PFSK-1 (cell line): ENCODE measurements at regions not wholly inside any gene's neighbourhood (a gene's known extent, or its start where the extent isn't known, plus 50 kb on each side); places are given as distances from the start of the nearest gene placed in this dataset.

Source experiments
- POLR2AphosphoS5 ChIP-seq: IDR thresholded peaks from 2 replicates; pipeline ENCODE4 v1.6.1; 2012; ENCODE audit warnings: low read depth, mild to moderate bottlenecking, control low read depth, low read length, moderate library complexity
- REST ChIP-seq, 2 experiments: IDR thresholded peaks; 2 replicates each; pipeline versions ENCODE4 v1.6.1 to v1.8.0; 2011 to 2012; ENCODE audit warnings: low read depth in 2 of 2, low read length in 2 of 2, control low read depth in 1 of 2, inconsistent platforms in 1 of 2, mild to moderate bottlenecking in 1 of 2, moderate library complexity in 1 of 2; ENCODE audit not compliant: insufficient read depth in 1 of 2
- TAF1 ChIP-seq: IDR thresholded peaks from 2 replicates; pipeline ENCODE4 v1.6.1; 2012; ENCODE audit warnings: low read length, control low read depth, borderline replicate concordance; ENCODE audit not compliant: insufficient read depth

- TF ChIP-seq REST (IDR thresholded peaks at IDR 0.05; ENCODE audit: insufficient read depth in 1 of 2, low read depth in 2 of 2, low read length in 2 of 2) (no peak), POLR2AphosphoS5 (no peak), TAF1 (no peak)
Measured at GRCh38 chr15:39447881-39448280, 133.0 kb upstream of the THBS1 start.
